OCI-LY7 (cell line): ENCODE measurements at regions not wholly inside any gene's neighbourhood (a gene's known extent, or its start where the extent isn't known, plus 50 kb on each side); places are given as distances from the start of the nearest gene placed in this dataset.

ENCODE experiments used
- BruUV-seq: library from RNA; stranded (reverse); fragments of 400-500 nt; replicated peaks from 2 replicates; lab custom pipeline; 2021; lab: Mats Ljungman, UMichigan
- CTCF ChIA-PET: fragments of 300-600 bp; sonication (Branson Sonifier 250); formaldehyde crosslinking; loops from one replicate; lab custom pipeline; 2022; ENCODE audit warnings: antibody characterized with exemption; ENCODE audit not compliant: unreplicated experiment; lab: Charles Lee
- POLR2A ChIA-PET: fragments of 300-600 bp; sonication (Branson Sonifier 250); formaldehyde crosslinking; loops from one replicate; lab custom pipeline; 2022; ENCODE audit warnings: antibody characterized with exemption; lab: Charles Lee
- DNase-seq: peaks from one replicate; pipeline ENCODE4 v3.0.0-alpha.2; 2015; ENCODE audit warnings: low spot score
- H2AFZ ChIP-seq: fragments of 200-600 bp; sonication (generic), shearing (Covaris generic); 2 replicates; pipeline ENCODE4 v1.6.1; 2014; ENCODE audit warnings: mild to moderate bottlenecking, antibody characterized with exemption, low read length, moderate library complexity
- H3K27ac ChIP-seq: fragments of 200-600 bp; sonication (generic); 2 replicates; pipeline ENCODE4 v1.5.1; 2014; ENCODE audit warnings: mixed run types, low read depth, mild to moderate bottlenecking, moderate library complexity, low read length, inconsistent platforms; ENCODE audit not compliant: poor library complexity, severe bottlenecking
- H3K36me3 ChIP-seq: fragments of 200-600 bp; sonication (generic); 2 replicates; pipeline ENCODE4 v1.6.1; 2014; ENCODE audit warnings: mild to moderate bottlenecking, antibody characterized with exemption, low read length, moderate library complexity, mixed read lengths; ENCODE audit not compliant: insufficient read depth
- H3K4me1 ChIP-seq: fragments of 200-600 bp; sonication (generic); 2 replicates; pipeline ENCODE4 v1.5.1; 2014; ENCODE audit warnings: mild to moderate bottlenecking, low read length; ENCODE audit not compliant: insufficient read depth, poor library complexity, severe bottlenecking
- H3K4me2 ChIP-seq: fragments of 200-600 bp; sonication (generic); 2 replicates; pipeline ENCODE4 v1.6.1; 2014; ENCODE audit warnings: mild to moderate bottlenecking, low read length
- H3K4me3 ChIP-seq: fragments of 200-600 bp; sonication (generic); 2 replicates; pipeline ENCODE4 v1.5.1; 2014; ENCODE audit warnings: mild to moderate bottlenecking, low read depth, low read length; ENCODE audit not compliant: poor library complexity, severe bottlenecking
- H3K79me2 ChIP-seq: fragments of 200-600 bp; sonication (generic); 2 replicates; pipeline ENCODE4 v1.6.1; 2016; ENCODE audit warnings: low read depth, mild to moderate bottlenecking, low read length, moderate library complexity, mixed read lengths; ENCODE audit not compliant: insufficient read depth
- H3K9me2 ChIP-seq: fragments of 200-600 bp; sonication (generic); 2 replicates; pipeline ENCODE4 v1.6.1; 2016; ENCODE audit warnings: mild to moderate bottlenecking, low read length, mixed read lengths; ENCODE audit not compliant: insufficient read depth
- H3K9me3 ChIP-seq: fragments of 200-600 bp; sonication (generic); 2 replicates; pipeline ENCODE4 v1.6.1; 2014; ENCODE audit warnings: mild to moderate bottlenecking, mixed run types, low read length, mixed read lengths
- H4K20me1 ChIP-seq: fragments of 200-600 bp; sonication (generic); 2 replicates; pipeline ENCODE4 v1.6.1; 2014; ENCODE audit warnings: mild to moderate bottlenecking, antibody characterized with exemption, low read length, moderate library complexity, mixed read lengths; ENCODE audit not compliant: insufficient read depth
- CTCF ChIP-seq: fragments of 200-600 bp; sonication (generic); conservative IDR thresholded peaks from 2 replicates; pipeline ENCODE4 v1.5.1; 2014; ENCODE audit warnings: mild to moderate bottlenecking, antibody characterized with exemption, low read length, moderate library complexity, mixed read lengths
- EZH2phosphoT487 ChIP-seq: fragments of 200-600 bp; sonication (generic); IDR thresholded peaks from 2 replicates; pipeline ENCODE4 v1.6.1; 2018; ENCODE audit warnings: low read depth, borderline replicate concordance, mild to moderate bottlenecking, mixed run types, antibody characterized with exemption, low read length, moderate library complexity, mixed read lengths
- intact Hi-C: fragments of 100-400 bp; cut with micrococcal nuclease; formaldehyde crosslinking; loops from one replicate; pipeline ENCODE4 v1.10.0; 2022; ENCODE audit not compliant: unreplicated experiment

GRCh38 chr13:22536851-22537250, 643.9 kb upstream of the SGCG start:
- no peaks in the 10 kb centered on the region for H3K36me3 ChIP-seq
- TF ChIP-seq CTCF (no peak), EZH2phosphoT487 (no peak)
- no peaks in the 10 kb centered on the region for H4K20me1 ChIP-seq
- intact Hi-C loops, result no loop called here
- no peaks in the 10 kb centered on the region for H3K9me2 ChIP-seq
- BruUV-seq, result no TSS peak
- H2AFZ ChIP-seq, result no peak overlapping the region
- no peak overlapping the region for H3K27ac ChIP-seq
- no peaks in the 10 kb centered on the region for H3K4me1 ChIP-seq
- no peak overlapping the region for H3K4me3 ChIP-seq
- DNase-seq, result no peak
- POLR2A ChIA-PET, result interaction anchor here (0.7 kb wide), 2 partner anchors 116 to 490 kb away, joined by 3 to 4 read pairs; no protein-coding TSS in a partner anchor
- H3K79me2 ChIP-seq, result no peaks in the 10 kb centered on the region
- H3K4me2 ChIP-seq, result no peak overlapping the region
- CTCF ChIA-PET, result no interaction called here
- no peaks in the 10 kb centered on the region for H3K9me3 ChIP-seq

- H3K4me3 ChIP-seq, result no peak overlapping the region
- intact Hi-C loops, result no loop called here
- no peaks in the 10 kb centered on the region for H3K9me2 ChIP-seq
- no peaks in the 10 kb centered on the region for H3K9me3 ChIP-seq
- H3K36me3 ChIP-seq, result no peaks in the 10 kb centered on the region
- H3K4me2 ChIP-seq, result no peak overlapping the region
- H3K4me1 ChIP-seq, result no peaks in the 10 kb centered on the region
- no peak overlapping the region for H3K27ac ChIP-seq
- ChIA-PET CTCF (no interaction called here), POLR2A (no interaction called here)
- TF ChIP-seq CTCF (no peak), EZH2phosphoT487 (no peak)
- no peak overlapping the region for H2AFZ ChIP-seq
- no peaks in the 10 kb centered on the region for H3K79me2 ChIP-seq
- BruUV-seq, result no TSS peak
- no peaks in the 10 kb centered on the region for H4K20me1 ChIP-seq
- no peak for DNase-seq
Observed at GRCh38 chr13:22538400-22538799, 642.4 kb upstream of the SGCG start.

GRCh38 chr13:22549126-22549525, 631.7 kb upstream of the SGCG start:
- Histone ChIP-seq H3K79me2 (no peaks in the 10 kb centered on the region), H3K27ac (no peak overlapping the region), H3K4me1 (no peaks in the 10 kb centered on the region), H3K4me2 (no peak overlapping the region), H3K9me2 (no peaks in the 10 kb centered on the region), H4K20me1 (no peaks in the 10 kb centered on the region), H3K36me3 (no peaks in the 10 kb centered on the region), H3K4me3 (no peak overlapping the region), H2AFZ (no peak overlapping the region), H3K9me3 (no peaks in the 10 kb centered on the region)
- DNase-seq, result no peak
- ChIA-PET POLR2A (no interaction called here), CTCF (no interaction called here)
- intact Hi-C loops, result no loop called here
- TF ChIP-seq CTCF, result no peak
- TF ChIP-seq EZH2phosphoT487, result no peak
- BruUV-seq, result no TSS peak
